Smooth muscle cell (in vitro differentiated cells): ENCODE measurements at regions not wholly inside any gene's neighbourhood (a gene's known extent, or its start where the extent isn't known, plus 50 kb on each side); places are given as distances from the start of the nearest gene placed in this dataset.

Experiments
- DNase-seq: peaks from one replicate; lab custom pipeline; 2025; ENCODE audit not compliant: unreplicated experiment; lab: John Stamatoyannopoulos, UW
- H2AFZ ChIP-seq: fragments of 200-600 bp; sonication (generic); 2 replicates; pipeline ENCODE4 v1.6.0; 2016; ENCODE audit warnings: antibody characterized with exemption, low read depth, mild to moderate bottlenecking
- H3F3A ChIP-seq: fragments of 200-600 bp; sonication (generic); 2 replicates; pipeline ENCODE4 v1.6.0; 2017; ENCODE audit warnings: antibody characterized with exemption, low read depth
- H3K27ac ChIP-seq: fragments of 200-600 bp; sonication (generic); 2 replicates; pipeline ENCODE4 v1.5.1; 2016; ENCODE audit warnings: low read depth, mild to moderate bottlenecking
- H3K27me3 ChIP-seq: fragments of 200-600 bp; sonication (generic); 2 replicates; pipeline ENCODE4 v1.6.1; 2016; ENCODE audit warnings: low read depth, mild to moderate bottlenecking
- H3K36me3 ChIP-seq: fragments of 200-600 bp; sonication (generic); 2 replicates; pipeline ENCODE4 v1.5.1; 2016; ENCODE audit warnings: low read depth
- H3K4me1 ChIP-seq: fragments of 200-600 bp; sonication (generic); 2 replicates; pipeline ENCODE4 v1.5.1; 2016; ENCODE audit warnings: low read depth
- H3K4me2 ChIP-seq: fragments of 200-600 bp; sonication (generic); 2 replicates; pipeline ENCODE4 v1.6.0; 2016; ENCODE audit warnings: mild to moderate bottlenecking
- H3K4me3 ChIP-seq: fragments of 200-600 bp; sonication (generic); 2 replicates; pipeline ENCODE4 v1.5.1; 2016; ENCODE audit warnings: mild to moderate bottlenecking
- H3K79me2 ChIP-seq: fragments of 200-600 bp; sonication (generic); 2 replicates; pipeline ENCODE4 v1.6.0; 2016; ENCODE audit warnings: low read depth, mild to moderate bottlenecking
- H3K9ac ChIP-seq: fragments of 200-600 bp; sonication (generic); 2 replicates; pipeline ENCODE4 v1.6.0; 2016; ENCODE audit warnings: low read depth
- H3K9me3 ChIP-seq: fragments of 200-600 bp; sonication (generic); replicated peaks from 2 replicates; pipeline ENCODE4 v1.5.1; 2016; ENCODE audit warnings: low read depth
- H4K20me1 ChIP-seq: fragments of 200-600 bp; sonication (generic); 2 replicates; pipeline ENCODE4 v1.6.0; 2016; ENCODE audit warnings: low read depth
- WGBS: methylation state at CpG from one replicate; pipeline ENCODE4 v1.1.7; 2016; ENCODE audit warnings: low lambda C conversion rate; 5-methylcytosine and 5-hydroxymethylcytosine counted together
- TF ChIP-seq, protein P1 (sequence below): fragments of 200-600 bp; sonication (generic); IDR thresholded peaks from 2 replicates; pipeline ENCODE4 v1.5.1; 2017; ENCODE audit warnings: borderline replicate concordance, mild to moderate bottlenecking, antibody characterized with exemption; ENCODE audit not compliant: insufficient read depth, poor library complexity, severe bottlenecking

DNA sequence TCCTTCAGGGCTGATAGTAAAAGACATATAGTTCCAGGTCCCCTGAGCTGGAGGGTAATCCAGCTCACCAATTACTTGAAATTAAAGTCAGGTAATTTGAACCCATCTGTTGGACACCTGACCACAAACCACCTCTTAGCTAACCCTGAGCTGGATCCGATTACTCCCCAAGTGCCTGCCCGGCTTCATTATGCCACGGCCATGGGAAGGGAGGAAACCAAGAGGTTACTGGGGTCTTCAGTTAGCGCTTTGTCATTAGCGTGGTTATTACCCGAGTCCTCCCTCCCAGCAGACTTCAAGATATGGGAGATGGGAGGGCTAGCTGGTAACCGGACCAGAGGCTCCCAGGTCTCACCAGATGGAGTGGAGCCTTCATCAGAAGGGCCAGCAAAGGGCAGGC lies 1071.4 kb downstream of the BCL11B start:
- H3K9ac ChIP-seq, result no peak overlapping the region
- no peak overlapping the region for H3K4me3 ChIP-seq
- no peaks in the 10 kb centered on the region for H3F3A ChIP-seq
- WGBS, result 83% methylated on average over 7 of the region's 7 CpGs
- no peaks in the 10 kb centered on the region for H3K36me3 ChIP-seq
- H3K4me2 ChIP-seq, result no peak overlapping the region
- H4K20me1 ChIP-seq, result no peaks in the 10 kb centered on the region
- H3K27me3 ChIP-seq, result peaks cover 6% of the 10 kb centered on the region
- H2AFZ ChIP-seq, result no peak overlapping the region
- H3K4me1 ChIP-seq, result no peaks in the 10 kb centered on the region
- no peak overlapping the region for H3K27ac ChIP-seq
- no peaks in the 10 kb centered on the region for H3K9me3 ChIP-seq
- TF ChIP-seq, protein P1, sequence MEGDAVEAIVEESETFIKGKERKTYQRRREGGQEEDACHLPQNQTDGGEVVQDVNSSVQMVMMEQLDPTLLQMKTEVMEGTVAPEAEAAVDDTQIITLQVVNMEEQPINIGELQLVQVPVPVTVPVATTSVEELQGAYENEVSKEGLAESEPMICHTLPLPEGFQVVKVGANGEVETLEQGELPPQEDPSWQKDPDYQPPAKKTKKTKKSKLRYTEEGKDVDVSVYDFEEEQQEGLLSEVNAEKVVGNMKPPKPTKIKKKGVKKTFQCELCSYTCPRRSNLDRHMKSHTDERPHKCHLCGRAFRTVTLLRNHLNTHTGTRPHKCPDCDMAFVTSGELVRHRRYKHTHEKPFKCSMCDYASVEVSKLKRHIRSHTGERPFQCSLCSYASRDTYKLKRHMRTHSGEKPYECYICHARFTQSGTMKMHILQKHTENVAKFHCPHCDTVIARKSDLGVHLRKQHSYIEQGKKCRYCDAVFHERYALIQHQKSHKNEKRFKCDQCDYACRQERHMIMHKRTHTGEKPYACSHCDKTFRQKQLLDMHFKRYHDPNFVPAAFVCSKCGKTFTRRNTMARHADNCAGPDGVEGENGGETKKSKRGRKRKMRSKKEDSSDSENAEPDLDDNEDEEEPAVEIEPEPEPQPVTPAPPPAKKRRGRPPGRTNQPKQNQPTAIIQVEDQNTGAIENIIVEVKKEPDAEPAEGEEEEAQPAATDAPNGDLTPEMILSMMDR, result no peak
- no peak for DNase-seq
- H3K79me2 ChIP-seq, result no peaks in the 10 kb centered on the region

DNA sequence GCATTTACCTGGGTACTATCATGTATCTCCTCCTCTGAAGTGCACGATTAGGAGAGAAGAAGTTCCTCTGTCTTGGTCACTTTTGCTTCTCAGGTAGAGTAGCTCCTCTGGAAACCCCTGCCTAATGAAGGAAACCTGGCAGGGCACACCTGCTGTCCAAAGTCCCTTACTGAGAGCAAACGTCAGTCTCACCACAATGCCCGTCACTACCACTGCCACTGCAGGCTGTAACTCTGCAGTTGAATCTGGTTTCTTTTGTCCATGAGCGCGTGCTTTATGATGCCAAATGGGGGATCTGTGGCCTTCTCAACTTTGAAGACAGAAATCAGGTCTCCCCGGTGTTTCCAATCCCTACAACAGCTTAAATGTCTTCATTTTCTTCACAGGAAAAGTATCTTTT lies 1068.6 kb downstream of the BCL11B start:
- Histone ChIP-seq H3K79me2 (no peaks in the 10 kb centered on the region), H2AFZ (no peak overlapping the region), H3K36me3 (no peaks in the 10 kb centered on the region), H3K9ac (no peak overlapping the region), H3F3A (no peaks in the 10 kb centered on the region), H3K27me3 (peaks cover 6% of the 10 kb centered on the region), H4K20me1 (no peaks in the 10 kb centered on the region), H3K4me3 (no peak overlapping the region), H3K4me2 (no peak overlapping the region), H3K9me3 (no peaks in the 10 kb centered on the region), H3K4me1 (no peaks in the 10 kb centered on the region), H3K27ac (no peak overlapping the region)
- TF ChIP-seq, protein P1, result no peak
- 89% methylated on average over 6 of the region's 6 CpGs for WGBS
- no peak for DNase-seq

DNA sequence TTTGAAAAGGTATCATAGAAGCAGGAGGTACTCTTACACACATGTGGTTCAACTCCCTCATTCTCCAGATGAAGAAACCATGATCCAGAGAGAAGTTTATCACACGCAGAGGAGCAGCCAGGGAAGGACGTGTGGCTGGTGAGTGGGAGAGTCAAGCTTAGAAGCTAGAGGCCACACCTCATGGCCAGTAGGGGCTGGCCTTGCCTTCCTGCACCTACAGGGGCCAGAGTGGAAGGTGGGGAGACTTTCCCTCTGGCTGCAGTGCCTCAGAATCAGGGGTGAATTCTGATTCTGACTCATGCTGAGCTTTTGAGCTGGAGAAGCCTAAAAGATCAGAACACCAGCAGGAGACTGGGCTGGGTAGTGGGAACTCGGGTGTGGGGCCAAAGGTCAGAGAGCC lies 1067.9 kb downstream of the BCL11B start:
- H3K79me2 ChIP-seq, result no peaks in the 10 kb centered on the region
- WGBS, result 72% methylated on average over 3 of the region's 3 CpGs

DNA sequence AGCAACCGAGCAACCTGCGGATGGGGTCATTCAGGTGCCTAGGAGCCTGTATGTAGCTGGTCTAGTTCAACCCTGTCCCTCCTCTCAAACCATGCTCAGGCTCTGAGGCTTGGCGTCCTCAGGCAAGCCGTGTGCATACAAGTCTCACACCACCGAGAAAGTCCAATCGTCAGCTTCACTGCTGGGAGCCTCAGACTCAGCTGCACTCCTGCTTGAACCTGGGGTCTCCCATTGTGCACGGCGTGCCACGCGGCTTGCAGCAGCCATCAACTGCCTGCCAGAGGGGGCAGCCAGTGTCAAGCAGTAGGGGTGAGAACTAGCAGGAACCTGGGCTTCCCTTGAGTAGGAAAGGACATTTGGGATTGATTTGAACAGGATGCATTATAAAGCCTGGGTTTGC lies 1064.6 kb downstream of the BCL11B start:
- Histone ChIP-seq H4K20me1 (no peaks in the 10 kb centered on the region), H3F3A (no peaks in the 10 kb centered on the region), H3K9me3 (no peaks in the 10 kb centered on the region), H3K79me2 (no peaks in the 10 kb centered on the region), H3K36me3 (no peaks in the 10 kb centered on the region), H3K9ac (no peak overlapping the region), H3K27ac (no peak overlapping the region), H3K4me1 (no peaks in the 10 kb centered on the region), H3K4me2 (no peak overlapping the region), H3K27me3 (peaks cover 3% of the 10 kb centered on the region), H2AFZ (no peak overlapping the region), H3K4me3 (no peak overlapping the region)
- TF ChIP-seq, protein P1, result no peak
- DNase-seq, result no peak
- 92% methylated on average over 10 of the region's 10 CpGs for WGBS

More for the DNA sequence above, 1067.9 kb downstream of the BCL11B start:
- Histone ChIP-seq H3K4me2 (no peak overlapping the region), H4K20me1 (no peaks in the 10 kb centered on the region), H3K36me3 (no peaks in the 10 kb centered on the region), H3K9ac (no peak overlapping the region), H3K27ac (no peak overlapping the region), H3K4me1 (no peaks in the 10 kb centered on the region), H3K27me3 (peaks cover 6% of the 10 kb centered on the region), H2AFZ (no peak overlapping the region), H3K4me3 (no peak overlapping the region), H3F3A (no peaks in the 10 kb centered on the region), H3K9me3 (no peaks in the 10 kb centered on the region)
- no peak for DNase-seq
- TF ChIP-seq, protein P1, result no peak
